ENCODE measurements at regions not wholly inside any gene's neighbourhood (a gene's known extent, or its start where the extent isn't known, plus 50 kb on each side); places are given as distances from the start of the nearest gene placed in this dataset.

- Histone ChIP-seq H2AFZ (ENCODE audit: low read depth, low read length) (no peak overlapping the region), H3K4me2 (ENCODE audit: low read length) (no peak overlapping the region), H3K27ac (ENCODE audit: low read depth, low read length) (no peak overlapping the region), H3K36me3 (ENCODE audit: insufficient read depth, low read length) (no peaks in the 10 kb centered on the region), H3K4me1 (ENCODE audit: insufficient read depth, low read length) (no peaks in the 10 kb centered on the region), H4K20me1 (ENCODE audit: insufficient read depth, low read length) (no peaks in the 10 kb centered on the region), H3K27me3 (ENCODE audit: insufficient read depth, low read length) (no peaks in the 10 kb centered on the region), H3K4me3 (ENCODE audit: insufficient read depth, low read depth, low read length) (no peak overlapping the region), H3K9ac (ENCODE audit: low read length) (no peak overlapping the region), H3K9me3 (ENCODE audit: insufficient read depth, low read depth, low read length) (no peaks in the 10 kb centered on the region), H3K79me2 (ENCODE audit: insufficient read depth, low read length) (no peaks in the 10 kb centered on the region)
- H3K27ac Mint-ChIP-seq (ENCODE audit: unreplicated experiment), result no peak overlapping the region
- TF ChIP-seq CTCF (IDR thresholded peaks at IDR 0.05; ENCODE audit: insufficient read depth, low read depth, low read length), result no peak
- H3K9me3 Mint-ChIP-seq (ENCODE audit: unreplicated experiment), result no peaks in the 10 kb centered on the region
- no peaks in the 10 kb centered on the region for H3K4me1 Mint-ChIP-seq (ENCODE audit: low read depth, unreplicated experiment)
- H3K4me3 Mint-ChIP-seq (ENCODE audit: unreplicated experiment), result no peak overlapping the region
- DNase-seq (ENCODE audit: low read depth), result no peak
- no peaks in the 10 kb centered on the region for H3K27me3 Mint-ChIP-seq (ENCODE audit: low read depth, unreplicated experiment)
- FAIRE-seq, result no peak
- H3K36me3 Mint-ChIP-seq (ENCODE audit: low read depth, unreplicated experiment), result no peaks in the 10 kb centered on the region
These were observed 564.2 kb downstream of the TSN start for GRCh38 chr2:122319539-122320132.

- Histone ChIP-seq H3K36me3 (ENCODE audit: insufficient read depth, low read length) (no peaks in the 10 kb centered on the region), H3K4me3 (ENCODE audit: insufficient read depth, low read depth, low read length) (no peak overlapping the region), H3K9me3 (ENCODE audit: insufficient read depth, low read depth, low read length) (no peaks in the 10 kb centered on the region), H3K27me3 (ENCODE audit: insufficient read depth, low read length) (no peaks in the 10 kb centered on the region), H3K9ac (ENCODE audit: low read length) (no peak overlapping the region), H3K27ac (ENCODE audit: low read depth, low read length) (no peak overlapping the region), H3K4me1 (ENCODE audit: insufficient read depth, low read length) (no peaks in the 10 kb centered on the region), H3K79me2 (ENCODE audit: insufficient read depth, low read length) (no peaks in the 10 kb centered on the region), H2AFZ (ENCODE audit: low read depth, low read length) (no peak overlapping the region), H4K20me1 (ENCODE audit: insufficient read depth, low read length) (no peaks in the 10 kb centered on the region), H3K4me2 (ENCODE audit: low read length) (no peak overlapping the region)
- Mint-ChIP-seq H3K27ac (ENCODE audit: unreplicated experiment) (no peak overlapping the region), H3K4me3 (ENCODE audit: unreplicated experiment) (no peak overlapping the region), H3K27me3 (ENCODE audit: low read depth, unreplicated experiment) (peaks cover 8% of the 10 kb centered on the region), H3K4me1 (ENCODE audit: low read depth, unreplicated experiment) (no peaks in the 10 kb centered on the region), H3K36me3 (ENCODE audit: low read depth, unreplicated experiment) (no peaks in the 10 kb centered on the region), H3K9me3 (ENCODE audit: unreplicated experiment) (no peaks in the 10 kb centered on the region)
- DNase-seq (ENCODE audit: low read depth) (no peak), FAIRE-seq (peak; percentile 88)
- TF ChIP-seq CTCF (IDR thresholded peaks at IDR 0.05; ENCODE audit: insufficient read depth, low read depth, low read length) (no peak), EZH2 (IDR thresholded peaks at IDR 0.05; ENCODE audit: insufficient read depth, low read length) (no peak)
These were observed 567.4 kb downstream of the TSN start for GRCh38 chr2:122322815-122323214.

- TF ChIP-seq CTCF (IDR thresholded peaks at IDR 0.05; ENCODE audit: insufficient read depth, low read depth, low read length), result no peak
- TF ChIP-seq EZH2 (IDR thresholded peaks at IDR 0.05; ENCODE audit: insufficient read depth, low read length), result no peak
- H3K9me3 ChIP-seq (ENCODE audit: insufficient read depth, low read depth, low read length), result no peaks in the 10 kb centered on the region
- Mint-ChIP-seq H3K4me3 (ENCODE audit: unreplicated experiment) (no peak overlapping the region), H3K9me3 (ENCODE audit: unreplicated experiment) (no peaks in the 10 kb centered on the region), H3K27ac (ENCODE audit: unreplicated experiment) (no peak overlapping the region), H3K36me3 (ENCODE audit: low read depth, unreplicated experiment) (no peaks in the 10 kb centered on the region), H3K27me3 (ENCODE audit: low read depth, unreplicated experiment) (peaks cover 12% of the 10 kb centered on the region), H3K4me1 (ENCODE audit: low read depth, unreplicated experiment) (no peaks in the 10 kb centered on the region)
- H3K79me2 ChIP-seq (ENCODE audit: insufficient read depth, low read length), result no peaks in the 10 kb centered on the region
- H3K9ac ChIP-seq (ENCODE audit: low read length), result no peak overlapping the region
- no peaks in the 10 kb centered on the region for H3K36me3 ChIP-seq (ENCODE audit: insufficient read depth, low read length)
- H2AFZ ChIP-seq (ENCODE audit: low read depth, low read length), result no peak overlapping the region
- H3K4me3 ChIP-seq (ENCODE audit: insufficient read depth, low read depth, low read length), result no peak overlapping the region
- no peaks in the 10 kb centered on the region for H3K27me3 ChIP-seq (ENCODE audit: insufficient read depth, low read length)
- no peak for FAIRE-seq
- H3K27ac ChIP-seq (ENCODE audit: low read depth, low read length), result no peak overlapping the region
- no peak overlapping the region for H3K4me2 ChIP-seq (ENCODE audit: low read length)
- no peak for DNase-seq (ENCODE audit: low read depth)
- H4K20me1 ChIP-seq (ENCODE audit: insufficient read depth, low read length), result no peaks in the 10 kb centered on the region
- no peaks in the 10 kb centered on the region for H3K4me1 ChIP-seq (ENCODE audit: insufficient read depth, low read length)
These were observed 568.5 kb downstream of the TSN start for GRCh38 chr2:122323927-122324326.
